HG03045 (cell line): ENCODE measurements at regions not wholly inside any gene's neighbourhood (a gene's known extent, or its start where the extent isn't known, plus 50 kb on each side); places are given as distances from the start of the nearest gene placed in this dataset.

Experiments
- ATAC-seq: cut with Tn5 transposase; IDR thresholded peaks from one replicate; pipeline ENCODE4 v1.9.1; 2021; ENCODE audit warnings: mild to moderate bottlenecking, moderate library complexity; ENCODE audit not compliant: unreplicated experiment

DNA sequence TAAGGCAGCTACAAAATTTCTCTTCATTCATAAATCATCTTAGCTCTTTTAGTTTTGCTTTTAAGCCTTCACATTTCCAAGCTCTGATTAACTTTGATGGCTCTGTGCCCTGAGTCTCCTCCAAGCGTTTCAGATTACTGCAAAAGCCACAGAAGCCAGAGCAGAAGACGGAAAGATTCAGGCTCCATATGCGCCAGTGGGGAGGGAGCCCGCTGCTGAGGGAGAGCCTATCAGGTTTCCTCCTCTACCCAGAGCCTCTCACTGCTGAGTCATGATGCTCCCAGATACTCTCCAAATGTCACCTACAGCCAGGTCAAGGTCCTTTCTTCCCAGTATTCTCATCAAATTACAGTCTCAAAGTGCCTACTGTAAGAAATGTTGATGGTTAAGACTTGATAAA is 193.6 kb downstream of the RAP2A start:
- no peak for ATAC-seq

DNA sequence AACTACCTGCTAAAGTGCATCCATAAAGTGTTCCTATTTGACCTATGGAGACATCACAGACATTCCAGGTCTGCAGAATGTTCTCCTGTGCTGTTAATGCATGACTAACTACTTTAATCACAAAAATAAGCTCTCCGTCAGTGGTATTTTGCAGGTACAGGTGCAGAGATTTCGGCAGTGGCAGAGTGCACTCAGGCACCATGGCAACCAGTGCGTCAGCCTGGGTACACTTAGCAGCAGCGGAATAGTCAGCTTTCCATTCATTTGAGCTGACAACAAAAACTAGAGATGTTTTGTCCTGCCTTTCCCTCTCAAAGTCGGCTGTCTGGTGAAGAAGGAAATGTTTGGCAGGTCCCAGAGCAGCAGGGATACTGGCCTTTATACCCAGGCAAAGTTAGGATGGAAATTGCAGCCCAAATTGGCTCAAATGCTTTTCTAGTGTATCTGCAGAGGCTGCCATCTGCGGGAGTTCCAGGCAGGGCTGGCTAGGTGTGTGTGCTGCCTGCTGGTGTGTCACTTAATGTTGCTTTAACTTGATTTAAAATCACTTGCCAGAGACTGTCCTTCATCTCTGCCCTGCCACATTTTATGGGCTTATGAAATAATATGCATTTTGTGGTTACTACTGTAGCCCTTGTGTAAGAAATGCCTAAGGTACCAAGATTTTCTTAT is 195.8 kb downstream of the RAP2A start:
- ATAC-seq = no peak

- no peak for ATAC-seq
Measured at GRCh38 chr13:97630725-97631124, 196.8 kb downstream of the RAP2A start.

GRCh38 chr13:97631158-97631557 is 197.2 kb downstream of the RAP2A start:
- no peak for ATAC-seq

DNA sequence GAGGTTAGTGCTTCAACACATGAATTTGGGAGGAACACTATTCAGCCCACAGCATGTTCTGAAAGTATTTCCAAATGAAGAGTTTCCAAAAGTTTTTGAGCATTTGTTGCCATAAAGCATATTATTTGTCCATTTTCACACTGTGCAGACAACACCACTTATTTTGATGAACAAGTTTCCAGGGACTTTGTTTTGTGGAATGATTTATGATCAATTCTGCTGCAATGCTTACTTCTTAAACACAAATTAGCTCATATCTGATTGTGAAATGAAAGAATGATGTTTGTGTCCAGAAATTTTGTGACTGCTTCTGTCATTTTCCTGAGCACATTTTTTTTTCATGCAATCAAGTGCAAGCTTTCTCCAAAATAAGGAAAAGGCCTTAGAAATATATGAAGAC is 205.3 kb downstream of the RAP2A start:
- ATAC-seq = no peak

GRCh38 chr13:97640268-97640667 is 206.3 kb downstream of the RAP2A start:
- no peak for ATAC-seq

GRCh38 chr13:97648171-97648880 is 214.4 kb downstream of the RAP2A start:
- no peak for ATAC-seq

DNA sequence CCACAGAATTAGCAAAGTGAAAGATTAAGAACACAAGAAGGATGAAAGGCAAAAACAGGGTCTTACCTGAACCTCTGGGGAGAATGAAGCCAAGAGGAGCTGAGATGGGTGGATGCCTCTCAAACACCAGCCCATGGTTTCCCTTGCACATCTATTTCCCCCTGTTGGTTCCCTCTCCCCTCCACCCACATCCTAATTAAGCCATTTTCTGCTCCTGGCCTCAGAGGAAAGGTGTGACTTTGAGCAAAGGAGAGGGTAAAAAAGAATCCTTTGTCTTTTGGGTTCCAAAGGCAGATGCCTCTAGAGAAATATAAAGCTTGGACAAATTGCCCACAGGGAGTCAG is 214.9 kb downstream of the RAP2A start:
- ATAC-seq = no peak

- no peak for ATAC-seq
Measured at GRCh38 chr13:97653443-97654140, 219.6 kb downstream of the RAP2A start.

GRCh38 chr13:97654236-97654635 is 220.3 kb downstream of the RAP2A start:
- no peak for ATAC-seq

- no peak for ATAC-seq
Measured at GRCh38 chr13:97658556-97658955, 224.6 kb downstream of the RAP2A start.

DNA sequence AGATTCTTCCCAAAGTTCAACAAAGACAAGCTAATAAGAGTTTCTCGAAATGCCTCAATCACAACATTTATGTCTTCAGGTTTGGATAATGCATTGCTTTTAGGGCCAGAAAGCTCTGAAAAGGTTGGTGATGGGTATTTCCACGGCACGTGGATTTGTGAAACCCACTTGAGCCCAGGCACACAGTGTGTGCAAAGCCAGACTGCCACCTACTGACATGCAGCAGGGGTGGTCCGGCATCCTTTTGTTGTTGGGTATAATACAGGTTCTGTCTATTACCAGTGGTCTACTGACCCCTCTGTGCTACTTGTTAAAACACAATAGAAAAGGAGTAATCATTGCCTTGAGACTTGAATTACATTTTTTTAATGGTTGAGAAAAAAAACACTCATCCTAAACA is 225.6 kb downstream of the RAP2A start:
- no peak for ATAC-seq

GRCh38 chr13:97660594-97661260 is 226.8 kb downstream of the RAP2A start:
- ATAC-seq = no peak

GRCh38 chr13:97686594-97686993 is 252.6 kb downstream of the RAP2A start:
- ATAC-seq = no peak

DNA sequence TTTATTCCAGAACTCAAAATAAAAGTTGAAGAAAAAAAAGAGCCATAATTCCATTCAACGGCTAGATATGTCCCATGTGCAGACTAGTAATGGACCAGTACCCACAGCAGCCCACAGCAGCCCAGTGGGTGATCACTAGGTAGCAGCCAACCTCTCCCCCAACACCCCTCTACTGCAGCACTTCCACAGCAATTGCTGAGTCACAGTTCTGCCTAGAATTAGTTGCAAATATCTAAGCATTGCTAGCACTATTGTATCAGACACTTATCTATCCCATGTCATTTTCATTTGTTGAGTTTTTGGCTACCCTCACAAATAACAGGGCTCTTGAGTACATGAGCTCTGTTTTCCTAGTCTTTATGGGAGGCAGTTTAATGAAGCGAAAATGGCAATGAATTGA is 258.7 kb downstream of the RAP2A start:
- ATAC-seq = no peak

DNA sequence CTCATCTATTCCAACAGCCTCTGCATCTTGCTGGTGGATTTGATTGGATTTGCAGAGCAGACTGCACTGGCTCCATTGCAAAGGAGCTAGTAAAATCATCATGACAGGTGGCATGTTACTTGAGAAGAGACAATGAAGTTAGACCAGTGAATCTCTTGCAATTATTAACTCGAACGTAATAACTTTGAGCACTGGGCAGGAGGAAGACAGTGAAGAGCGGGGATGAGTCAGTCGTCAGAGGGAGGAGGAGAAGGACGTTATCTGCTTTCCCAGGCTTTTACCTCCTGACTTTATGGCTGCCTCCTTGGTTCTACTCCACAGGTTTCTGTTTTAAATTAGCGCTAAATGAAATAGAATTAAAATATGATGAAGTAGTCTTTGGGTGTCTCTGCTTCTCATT is 257.8 kb upstream of the IPO5 start:
- ATAC-seq = no peak

- no peak for ATAC-seq
Measured at GRCh38 chr13:97696921-97697320, 256.6 kb upstream of the IPO5 start.

- no peak for ATAC-seq
Measured at GRCh38 chr13:97700306-97700848, 253.1 kb upstream of the IPO5 start.

GRCh38 chr13:97702614-97703013 is 250.9 kb upstream of the IPO5 start:
- ATAC-seq = no peak

GRCh38 chr13:97710797-97711196 is 242.7 kb upstream of the IPO5 start:
- ATAC-seq = no peak

DNA sequence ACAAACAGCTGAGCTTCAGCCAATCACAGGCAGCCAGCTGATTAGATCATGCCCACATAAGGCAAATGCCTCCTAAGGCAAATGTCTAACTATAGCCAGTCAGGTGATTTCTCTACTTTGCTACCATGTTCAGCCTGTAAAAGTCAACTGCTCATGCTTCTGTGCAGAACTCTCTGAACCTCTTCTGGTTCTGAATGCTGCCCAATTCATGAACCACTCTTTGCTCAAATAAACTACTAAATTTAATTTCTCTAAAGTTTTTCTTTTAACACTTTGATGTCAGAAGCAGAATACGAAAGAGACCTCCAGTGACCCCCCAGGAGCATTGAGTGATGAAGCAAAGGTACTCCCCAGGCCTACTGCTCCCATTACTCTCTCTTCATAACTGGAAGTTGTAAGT is 240.7 kb upstream of the IPO5 start:
- no peak for ATAC-seq
